ENCODE measurements at regions not wholly inside any gene's neighbourhood (a gene's known extent, or its start where the extent isn't known, plus 50 kb on each side); places are given as distances from the start of the nearest gene placed in this dataset.

GRCh38 chr3:153442799-153443487 is 280.9 kb downstream of the RAP2B start:
- no peak for FAIRE-seq

GRCh38 chr3:153443961-153444360 is 281.9 kb downstream of the RAP2B start:
- no peak for DNase-seq (ENCODE audit: low read depth, low spot score)
- no peaks in the 10 kb centered on the region for H3K27me3 ChIP-seq (ENCODE audit: control insufficient read depth, extremely low read depth, insufficient read depth, low read length)
- no peaks in the 10 kb centered on the region for H3K9me3 ChIP-seq (ENCODE audit: control insufficient read depth, low read depth, low read length)
- H3K4me2 ChIP-seq (ENCODE audit: control insufficient read depth, extremely low read depth, insufficient read depth, low read depth, low read length), result no peak overlapping the region
- TF ChIP-seq CTCF (optimal IDR thresholded peaks at IDR 0.05 in 1 of 3, IDR thresholded peaks at IDR 0.05 in 1 of 3, conservative IDR thresholded peaks at IDR 0.05 in 1 of 3; ENCODE audit: extremely low read depth in 1 of 3, insufficient read depth in 2 of 3, low read length in 3 of 3) (no peak), EZH2 (IDR thresholded peaks at IDR 0.05; ENCODE audit: low read length) (no peak)
- no peaks in the 10 kb centered on the region for H3K9me1 ChIP-seq (ENCODE audit: control insufficient read depth, extremely low read depth, insufficient read depth, low read length)
- no peak for FAIRE-seq
- H3K79me2 ChIP-seq (ENCODE audit: control insufficient read depth, insufficient read depth, low read length), result no peaks in the 10 kb centered on the region
- H3K9ac ChIP-seq (ENCODE audit: control insufficient read depth, extremely low read depth, insufficient read depth, low read length), result no peak overlapping the region
- dilution Hi-C loops (cut with MboI; ENCODE audit: extremely low pct_ligation_motif_present, low sequenced_read_pairs), result no loop called here
- H4K20me1 ChIP-seq (ENCODE audit: control insufficient read depth, extremely low read depth, insufficient read depth, low read length), result no peaks in the 10 kb centered on the region
- H3K36me3 ChIP-seq (ENCODE audit: control insufficient read depth in 2 of 2, extremely low read depth in 1 of 2, insufficient read depth in 2 of 2, low read length in 2 of 2), result no peaks in the 10 kb centered on the region
- H3K4me1 ChIP-seq (ENCODE audit: control insufficient read depth, extremely low read depth, insufficient read depth, low read length), result no peaks in the 10 kb centered on the region
- no peak overlapping the region for H2AFZ ChIP-seq (ENCODE audit: control insufficient read depth, low read length)
- H3K27ac ChIP-seq (ENCODE audit: control insufficient read depth, insufficient read depth, low read length), result no peak overlapping the region
- H3K4me3 ChIP-seq (ENCODE audit: control insufficient read depth in 2 of 3, extremely low read depth in 1 of 3, insufficient read depth in 2 of 3, low read depth in 1 of 3, low read length in 3 of 3), result no peak overlapping the region

More at GRCh38 chr3:153442799-153443487, 280.9 kb downstream of the RAP2B start:
- DNase-seq (ENCODE audit: low read depth, low spot score), result no peak
- Histone ChIP-seq H3K36me3 (ENCODE audit: control insufficient read depth in 2 of 2, extremely low read depth in 1 of 2, insufficient read depth in 2 of 2, low read length in 2 of 2) (no peaks in the 10 kb centered on the region), H3K9ac (ENCODE audit: control insufficient read depth, extremely low read depth, insufficient read depth, low read length) (no peak overlapping the region), H3K79me2 (ENCODE audit: control insufficient read depth, insufficient read depth, low read length) (no peaks in the 10 kb centered on the region), H4K20me1 (ENCODE audit: control insufficient read depth, extremely low read depth, insufficient read depth, low read length) (no peaks in the 10 kb centered on the region), H3K4me1 (ENCODE audit: control insufficient read depth, extremely low read depth, insufficient read depth, low read length) (no peaks in the 10 kb centered on the region), H2AFZ (ENCODE audit: control insufficient read depth, low read length) (no peak overlapping the region), H3K27ac (ENCODE audit: control insufficient read depth, insufficient read depth, low read length) (no peak overlapping the region), H3K27me3 (ENCODE audit: control insufficient read depth, extremely low read depth, insufficient read depth, low read length) (no peaks in the 10 kb centered on the region), H3K4me3 (ENCODE audit: control insufficient read depth in 2 of 3, extremely low read depth in 1 of 3, insufficient read depth in 2 of 3, low read depth in 1 of 3, low read length in 3 of 3) (no peak overlapping the region), H3K4me2 (ENCODE audit: control insufficient read depth, extremely low read depth, insufficient read depth, low read depth, low read length) (no peak overlapping the region), H3K9me1 (ENCODE audit: control insufficient read depth, extremely low read depth, insufficient read depth, low read length) (no peaks in the 10 kb centered on the region), H3K9me3 (ENCODE audit: control insufficient read depth, low read depth, low read length) (no peaks in the 10 kb centered on the region)
- dilution Hi-C loops (cut with MboI; ENCODE audit: extremely low pct_ligation_motif_present, low sequenced_read_pairs), result no loop called here
- TF ChIP-seq CTCF (optimal IDR thresholded peaks at IDR 0.05 in 1 of 3, IDR thresholded peaks at IDR 0.05 in 1 of 3, conservative IDR thresholded peaks at IDR 0.05 in 1 of 3; ENCODE audit: extremely low read depth in 1 of 3, insufficient read depth in 2 of 3, low read length in 3 of 3) (no peak), EZH2 (IDR thresholded peaks at IDR 0.05; ENCODE audit: low read length) (no peak)
